Neural progenitor cell (in vitro differentiated cells): ENCODE measurements at regions not wholly inside any gene's neighbourhood (a gene's known extent, or its start where the extent isn't known, plus 50 kb on each side); places are given as distances from the start of the nearest gene placed in this dataset.

Source experiments
- EZH2phosphoT487 ChIP-seq: fragments of 200-600 bp; sonication (generic); IDR thresholded peaks from 2 replicates; pipeline ENCODE4 v1.6.1; 2017; ENCODE audit warnings: antibody characterized with exemption
- TF ChIP-seq, protein P1 (sequence below): fragments of 200-600 bp; sonication (generic); IDR thresholded peaks from 2 replicates; pipeline ENCODE4 v1.5.1; 2017; ENCODE audit warnings: antibody characterized with exemption, mild to moderate bottlenecking

DNA sequence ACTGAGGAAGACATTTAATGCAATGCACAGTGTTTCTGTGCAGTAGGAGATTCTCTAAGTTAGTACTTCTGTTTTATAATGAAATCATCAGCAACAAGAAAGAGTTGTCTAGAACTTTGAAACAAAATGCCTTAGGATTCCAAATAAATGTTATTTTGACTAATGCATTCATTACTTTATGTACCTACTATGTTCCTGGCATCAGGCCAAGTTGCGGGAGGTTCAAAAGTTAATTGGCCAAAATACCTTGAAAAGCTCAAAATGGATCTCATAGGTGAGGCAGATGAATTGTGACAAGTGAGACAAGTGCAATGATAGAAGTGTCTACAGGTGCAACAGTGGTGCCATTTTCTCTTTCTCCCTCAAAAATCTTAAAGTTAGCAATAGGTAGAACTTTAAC lies 289.4 kb downstream of the TOX3 start:
- TF ChIP-seq, protein P1, sequence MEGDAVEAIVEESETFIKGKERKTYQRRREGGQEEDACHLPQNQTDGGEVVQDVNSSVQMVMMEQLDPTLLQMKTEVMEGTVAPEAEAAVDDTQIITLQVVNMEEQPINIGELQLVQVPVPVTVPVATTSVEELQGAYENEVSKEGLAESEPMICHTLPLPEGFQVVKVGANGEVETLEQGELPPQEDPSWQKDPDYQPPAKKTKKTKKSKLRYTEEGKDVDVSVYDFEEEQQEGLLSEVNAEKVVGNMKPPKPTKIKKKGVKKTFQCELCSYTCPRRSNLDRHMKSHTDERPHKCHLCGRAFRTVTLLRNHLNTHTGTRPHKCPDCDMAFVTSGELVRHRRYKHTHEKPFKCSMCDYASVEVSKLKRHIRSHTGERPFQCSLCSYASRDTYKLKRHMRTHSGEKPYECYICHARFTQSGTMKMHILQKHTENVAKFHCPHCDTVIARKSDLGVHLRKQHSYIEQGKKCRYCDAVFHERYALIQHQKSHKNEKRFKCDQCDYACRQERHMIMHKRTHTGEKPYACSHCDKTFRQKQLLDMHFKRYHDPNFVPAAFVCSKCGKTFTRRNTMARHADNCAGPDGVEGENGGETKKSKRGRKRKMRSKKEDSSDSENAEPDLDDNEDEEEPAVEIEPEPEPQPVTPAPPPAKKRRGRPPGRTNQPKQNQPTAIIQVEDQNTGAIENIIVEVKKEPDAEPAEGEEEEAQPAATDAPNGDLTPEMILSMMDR: no peak
- no peak for TF ChIP-seq EZH2phosphoT487
